HG03520 (cell line): ENCODE measurements at regions not wholly inside any gene's neighbourhood (a gene's known extent, or its start where the extent isn't known, plus 50 kb on each side); places are given as distances from the start of the nearest gene placed in this dataset.

Source experiments
- ATAC-seq: cut with Tn5 transposase; IDR thresholded peaks from one replicate; pipeline ENCODE4 v1.9.1; 2021; ENCODE audit warnings: mild to moderate bottlenecking, moderate library complexity; ENCODE audit not compliant: unreplicated experiment

GRCh38 chr2:234308813-234309195 is 188.1 kb downstream of the ARL4C start:
- ATAC-seq: peak; percentile 90

- no peak for ATAC-seq
These were observed 188.6 kb downstream of the ARL4C start for GRCh38 chr2:234308073-234308812.

GRCh38 chr2:234307322-234307961 is 189.4 kb downstream of the ARL4C start:
- ATAC-seq: no peak

- ATAC-seq: no peak
These were observed 190.3 kb downstream of the ARL4C start for GRCh38 chr2:234306426-234307173.

GRCh38 chr2:234305846-234306245 is 191.0 kb downstream of the ARL4C start:
- ATAC-seq: no peak

- ATAC-seq: no peak
These were observed 191.9 kb downstream of the ARL4C start for GRCh38 chr2:234304950-234305349.

- ATAC-seq: no peak
These were observed 194.3 kb downstream of the ARL4C start for GRCh38 chr2:234302664-234302991.

GRCh38 chr2:234300932-234301823 is 195.7 kb downstream of the ARL4C start:
- no peak for ATAC-seq

GRCh38 chr2:234300391-234300925 is 196.4 kb downstream of the ARL4C start:
- ATAC-seq: no peak

GRCh38 chr2:234298918-234299317 is 198.0 kb downstream of the ARL4C start:
- no peak for ATAC-seq

GRCh38 chr2:234296991-234297390 is 199.9 kb downstream of the ARL4C start:
- ATAC-seq: no peak

- ATAC-seq: no peak
These were observed 202.9 kb downstream of the ARL4C start for GRCh38 chr2:234293973-234294372.

- ATAC-seq: no peak
These were observed 204.0 kb downstream of the ARL4C start for GRCh38 chr2:234292962-234293243.

- no peak for ATAC-seq
These were observed 204.5 kb downstream of the ARL4C start for GRCh38 chr2:234292205-234292961.

GRCh38 chr2:234291765-234292204 is 205.1 kb downstream of the ARL4C start:
- no peak for ATAC-seq

- ATAC-seq: peak; percentile 44
These were observed 206.2 kb downstream of the ARL4C start for GRCh38 chr2:234290671-234291070.

- ATAC-seq: no peak
These were observed 206.9 kb downstream of the ARL4C start for GRCh38 chr2:234289834-234290590.

- no peak for ATAC-seq
These were observed 207.9 kb downstream of the ARL4C start for GRCh38 chr2:234288974-234289455.

GRCh38 chr2:234287650-234288049 is 209.2 kb downstream of the ARL4C start:
- no peak for ATAC-seq
